ENCODE measurements at regions not wholly inside any gene's neighbourhood (a gene's known extent, or its start where the extent isn't known, plus 50 kb on each side); places are given as distances from the start of the nearest gene placed in this dataset.

DNA sequence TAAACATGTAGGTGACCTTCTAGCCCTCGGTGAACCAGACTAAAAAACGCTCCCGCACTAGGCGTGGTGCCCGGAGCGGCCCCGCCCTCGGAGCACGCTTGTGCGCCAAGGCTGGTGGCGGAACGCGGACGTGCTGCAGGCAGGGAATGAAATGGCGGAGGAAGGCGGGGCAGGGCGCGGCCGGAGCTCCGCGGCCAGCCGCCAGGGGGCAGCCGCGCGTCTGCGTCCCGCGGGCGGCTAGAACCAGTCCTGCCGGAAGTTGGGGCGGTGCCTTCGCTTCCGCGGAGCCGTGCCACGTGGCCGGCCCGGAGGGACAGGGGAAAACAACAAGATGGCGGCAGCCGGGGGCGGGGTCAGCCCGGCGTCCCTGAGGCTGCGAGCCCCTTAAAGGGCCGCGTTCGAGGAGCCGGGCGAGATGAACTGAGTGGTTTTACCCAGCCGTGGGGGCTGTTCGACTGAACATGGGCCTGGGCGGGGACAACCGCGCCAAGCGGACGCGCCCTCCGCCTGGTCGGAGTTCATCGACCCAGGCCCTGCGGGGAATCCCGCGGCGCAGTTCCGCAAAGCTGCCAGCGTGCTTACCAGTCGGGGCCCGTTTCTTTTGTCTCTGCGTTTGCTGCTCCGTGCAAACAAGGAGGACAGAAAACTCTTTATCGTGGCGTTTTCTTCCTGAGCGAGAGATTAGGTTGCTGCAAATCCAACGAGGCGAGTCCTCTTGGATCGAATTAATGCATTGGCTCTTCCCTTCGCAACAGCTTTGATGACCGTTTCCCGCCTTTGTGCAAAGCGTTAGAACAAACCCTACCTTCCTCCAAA lies 90.9 kb upstream of the CHD2 start (continued):
- TF ChIP-seq PAX8 (IDR thresholded peaks at IDR 0.05) (no peak; the same call in 1 of the 2 replicates), RB1 (IDR thresholded peaks at IDR 0.05; ENCODE audit: borderline replicate concordance) (peak; percentile 81; the same call in 1 of the 2 replicates), NRF1 (conservative IDR thresholded peaks at IDR 0.05; ENCODE audit: low read depth, low read length) (0 out of 2 replicates have a peak, but pooled peaks have one; percentile 1), IRF5 (IDR thresholded peaks at IDR 0.05; ENCODE audit: borderline replicate concordance) (no peak), BRCA1 (IDR thresholded peaks at IDR 0.05; ENCODE audit: low read depth, low read length) (no peak), SIN3A (IDR thresholded peaks at IDR 0.05; ENCODE audit: low read depth, low read length) (peak; percentile 72), MXI1 (IDR thresholded peaks at IDR 0.05; ENCODE audit: low read depth, low read length) (peak; percentile 98), HCFC1 (IDR thresholded peaks at IDR 0.05; ENCODE audit: low read length) (peak; percentile 57)

DNA sequence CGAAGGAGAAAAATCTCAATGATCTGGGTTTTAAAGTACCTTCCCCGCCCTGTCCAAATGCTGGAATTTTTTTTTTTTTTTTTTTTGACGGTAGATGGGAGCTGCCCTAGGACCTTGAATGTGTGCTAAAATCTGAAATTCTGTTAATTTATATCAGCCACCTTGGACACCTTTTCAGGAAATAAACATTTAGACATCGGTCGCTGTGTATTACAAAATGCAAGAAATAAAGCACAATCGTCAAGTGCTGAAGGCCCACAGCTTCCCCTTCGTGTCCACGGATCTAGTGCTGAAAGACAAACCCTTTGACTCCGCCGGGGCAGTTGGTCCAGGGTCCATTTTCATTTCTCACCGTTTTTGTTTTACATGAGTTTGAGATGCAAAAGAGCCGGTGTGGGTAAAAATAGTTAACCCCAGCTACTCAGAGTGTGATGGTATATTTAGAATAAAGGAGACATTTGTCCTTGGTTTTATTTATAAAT lies 90.2 kb upstream of the CHD2 start:
- Histone ChIP-seq H3K4me2 (ENCODE audit: control insufficient read depth, insufficient read depth) (peak overlapping the region; percentile 98), H3K27me3 (replicated peaks in 1 of 2; ENCODE audit: control insufficient read depth in 2 of 2, insufficient read depth in 2 of 2, low read length in 1 of 2) (no peaks in the 10 kb centered on the region), H3K4me3 (peak overlapping the region; percentile 67), H2AFZ (ENCODE audit: control insufficient read depth, low read depth, low read length) (peak overlapping the region; percentile 75), H3K36me3 (ENCODE audit: control insufficient read depth in 2 of 2, insufficient read depth in 2 of 2, low read length in 1 of 2) (no peaks in the 10 kb centered on the region), H3K9me3 (replicated peaks; ENCODE audit: control insufficient read depth, insufficient read depth, low read length) (no peaks in the 10 kb centered on the region), H3K27ac (ENCODE audit: control insufficient read depth, insufficient read depth) (peak overlapping the region; percentile 100), H3K9ac (ENCODE audit: control insufficient read depth, insufficient read depth, low read length) (peak overlapping the region; percentile 100), H4K20me1 (ENCODE audit: control insufficient read depth, insufficient read depth) (no peaks in the 10 kb centered on the region), H3K79me2 (ENCODE audit: control insufficient read depth, insufficient read depth, low read length) (peaks cover 25% of the 10 kb centered on the region), H3K4me1 (ENCODE audit: control insufficient read depth, insufficient read depth, low read length) (no peaks in the 10 kb centered on the region; the same call in 1 of the 2 replicates)
- RAD21 ChIA-PET (ENCODE audit: unreplicated experiment): interaction anchor here (0.9 to 7.6 kb wide), 12 partner anchors 11 to 107 kb away, joined by 3 to 174 read pairs (median 38); partner anchors contain the start of gene CHD2
- FAIRE-seq (no peak), DNase-seq (ENCODE audit: low read depth, low spot score) (no peak), ATAC-seq (peak; percentile 28)
- in situ Hi-C loops (cut with MboI): loop anchor here (5.0 to 10.0 kb wide), 2 partner anchors 75 to 102 kb away; no protein-coding TSS in a partner anchor
- CTCF ChIA-PET: interaction anchor here (0.7 to 5.6 kb wide), 17 partner anchors 7 to 110 kb away, joined by 3 to 64 read pairs (median 8); partner anchors contain the start of gene CHD2
- intact Hi-C loops (cut with micrococcal nuclease; ENCODE audit: unreplicated experiment): loop anchor here (1.0 kb wide), 4 partner anchors 22 to 108 kb away; no protein-coding TSS in a partner anchor
- WGBS (ENCODE audit: insufficient coverage, insufficient replicate concordance, low lambda C conversion rate, missing lambda C conversion rate): 1% methylated on average over 12 of the region's 12 CpGs
- POLR2A ChIA-PET: interaction anchor here (0.6 to 6.8 kb wide), 19 partner anchors 10 to 1120 kb away, joined by 3 to 157 read pairs (median 4); partner anchors contain the start of gene CHD2
- SMC1A ChIA-PET (ENCODE audit: uncharacterized antibody, unreplicated experiment): interaction anchor here (0.8 to 7.7 kb wide), 17 partner anchors 7 to 127 kb away, joined by 3 to 150 read pairs (median 8); partner anchors contain the start of gene CHD2
- TSS peak; percentile 96 for BruUV-seq (replicated peaks)
- TF ChIP-seq, protein P1, sequence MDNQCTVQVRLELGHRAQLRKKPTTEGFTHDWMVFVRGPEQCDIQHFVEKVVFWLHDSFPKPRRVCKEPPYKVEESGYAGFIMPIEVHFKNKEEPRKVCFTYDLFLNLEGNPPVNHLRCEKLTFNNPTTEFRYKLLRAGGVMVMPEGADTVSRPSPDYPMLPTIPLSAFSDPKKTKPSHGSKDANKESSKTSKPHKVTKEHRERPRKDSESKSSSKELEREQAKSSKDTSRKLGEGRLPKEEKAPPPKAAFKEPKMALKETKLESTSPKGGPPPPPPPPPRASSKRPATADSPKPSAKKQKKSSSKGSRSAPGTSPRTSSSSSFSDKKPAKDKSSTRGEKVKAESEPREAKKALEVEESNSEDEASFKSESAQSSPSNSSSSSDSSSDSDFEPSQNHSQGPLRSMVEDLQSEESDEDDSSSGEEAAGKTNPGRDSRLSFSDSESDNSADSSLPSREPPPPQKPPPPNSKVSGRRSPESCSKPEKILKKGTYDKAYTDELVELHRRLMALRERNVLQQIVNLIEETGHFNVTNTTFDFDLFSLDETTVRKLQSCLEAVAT (IDR thresholded peaks at IDR 0.05): peak; percentile 61; the same call in 1 of the 2 replicates
- TF ChIP-seq CHD1 (IDR thresholded peaks at IDR 0.05; ENCODE audit: low read depth, low read length): peak; percentile 91
- no peak for TF ChIP-seq PAX8 (IDR thresholded peaks at IDR 0.05)
- TF ChIP-seq BMI1 (IDR thresholded peaks at IDR 0.05; ENCODE audit: borderline replicate concordance): no peak
- TF ChIP-seq CTCF (IDR thresholded peaks at IDR 0.05 in 2 of 3, conservative IDR thresholded peaks at IDR 0.05 in 1 of 3; ENCODE audit: control insufficient read depth in 2 of 3, extremely low read depth in 1 of 3, insufficient read depth in 1 of 3, low read depth in 3 of 3, low read length in 3 of 3): no peak
- no peak for TF ChIP-seq PKNOX1 (IDR thresholded peaks at IDR 0.05)
- TF ChIP-seq MXI1 (IDR thresholded peaks at IDR 0.05; ENCODE audit: low read depth, low read length): peak; percentile 71; the same call in 1 of the 2 replicates
